ENCODE measurements at regions not wholly inside any gene's neighbourhood (a gene's known extent, or its start where the extent isn't known, plus 50 kb on each side); places are given as distances from the start of the nearest gene placed in this dataset.

DNA sequence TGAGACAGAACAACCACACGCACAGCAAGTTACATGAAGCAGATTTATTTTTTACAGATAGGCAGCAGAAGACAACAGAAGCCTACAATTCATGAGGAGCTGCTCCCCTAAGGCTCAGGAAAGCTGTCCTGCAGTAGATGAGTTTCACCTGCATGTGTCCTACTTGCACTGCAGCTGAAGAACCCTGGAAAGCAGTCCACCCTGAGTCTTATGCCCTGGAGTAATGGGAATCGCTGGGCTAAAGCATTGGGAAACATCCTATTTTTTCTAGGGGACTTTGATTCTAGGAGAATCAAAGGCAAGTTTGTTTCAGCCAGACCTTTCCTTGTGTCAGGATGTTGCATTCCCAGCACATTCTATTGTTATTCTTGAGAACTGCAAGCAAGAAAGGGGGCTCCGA is 304.8 kb downstream of the LRATD1 start:
- TF ChIP-seq TAF1 (IDR thresholded peaks at IDR 0.05; ENCODE audit: borderline replicate concordance, insufficient read depth, low read length) (no peak), POLR2AphosphoS5 (IDR thresholded peaks at IDR 0.05; ENCODE audit: low read depth, low read length) (no peak)

Data from PFSK-1 (cell line).